Fibroblast of skin of abdomen (primary cell): ENCODE measurements at regions not wholly inside any gene's neighbourhood (a gene's known extent, or its start where the extent isn't known, plus 50 kb on each side); places are given as distances from the start of the nearest gene placed in this dataset.
A peak's percentile ranks its signal among the peaks of the same experiment; 100 is the strongest.

Experiments
- DNase-seq: peaks from one replicate; pipeline ENCODE4 v3.0.0-alpha.2; 2013

GRCh38 chr18:27619906-27620305 is 434.8 kb upstream of the CHST9 start:
- no peak for DNase-seq

GRCh38 chr18:27619090-27619772 is 434.1 kb upstream of the CHST9 start:
- no peak for DNase-seq

- DNase-seq: no peak
Measured at GRCh38 chr18:27616324-27616723, 431.2 kb upstream of the CHST9 start.

GRCh38 chr18:27614951-27615844 is 430.1 kb upstream of the CHST9 start:
- no peak for DNase-seq

GRCh38 chr18:27609221-27609620 is 424.1 kb upstream of the CHST9 start:
- DNase-seq: peak; percentile 7

GRCh38 chr18:27608742-27609141 is 423.6 kb upstream of the CHST9 start:
- DNase-seq: no peak

- no peak for DNase-seq
Measured at GRCh38 chr18:27608174-27608573, 423.1 kb upstream of the CHST9 start.

- no peak for DNase-seq
Measured at GRCh38 chr18:27606741-27607140, 421.6 kb upstream of the CHST9 start.

- DNase-seq: peak; percentile 74
Measured at GRCh38 chr18:27605107-27605834, 420.2 kb upstream of the CHST9 start.

- no peak for DNase-seq
Measured at GRCh38 chr18:27604583-27604982, 419.5 kb upstream of the CHST9 start.

- DNase-seq: no peak
Measured at GRCh38 chr18:27602092-27602491, 417.0 kb upstream of the CHST9 start.

GRCh38 chr18:27600245-27600644 is 415.1 kb upstream of the CHST9 start:
- no peak for DNase-seq

GRCh38 chr18:27599202-27599829 is 414.2 kb upstream of the CHST9 start:
- peak; percentile 31 for DNase-seq

GRCh38 chr18:27595113-27595838 is 410.2 kb upstream of the CHST9 start:
- DNase-seq: no peak

GRCh38 chr18:27585602-27586173 is 400.6 kb upstream of the CHST9 start:
- no peak for DNase-seq

GRCh38 chr18:27583466-27583865 is 398.4 kb upstream of the CHST9 start:
- no peak for DNase-seq

GRCh38 chr18:27582760-27583412 is 397.8 kb upstream of the CHST9 start:
- peak; percentile 51 for DNase-seq

- no peak for DNase-seq
Measured at GRCh38 chr18:27581296-27581904, 396.3 kb upstream of the CHST9 start.

GRCh38 chr18:27579364-27579763 is 394.3 kb upstream of the CHST9 start:
- DNase-seq: no peak

GRCh38 chr18:27577752-27578151 is 392.6 kb upstream of the CHST9 start:
- no peak for DNase-seq

GRCh38 chr18:27577265-27577664 is 392.2 kb upstream of the CHST9 start:
- no peak for DNase-seq
